Activated T-helper 1 cell treated with Interleukin-2 at 50 U/mL for 16 hours (primary cell): ENCODE measurements at regions not wholly inside any gene's neighbourhood (a gene's known extent, or its start where the extent isn't known, plus 50 kb on each side); places are given as distances from the start of the nearest gene placed in this dataset.
"Not testable (repeated sequence)": the region's sequence is repeated elsewhere in the genome, so short reads cannot be mapped to it uniquely, and the experiment has no call there.

Experiments used
- DNase-seq: peaks from one replicate; pipeline ENCODE4 v3.0.0-alpha.2; 2020; ENCODE audit warnings: low read depth

DNA sequence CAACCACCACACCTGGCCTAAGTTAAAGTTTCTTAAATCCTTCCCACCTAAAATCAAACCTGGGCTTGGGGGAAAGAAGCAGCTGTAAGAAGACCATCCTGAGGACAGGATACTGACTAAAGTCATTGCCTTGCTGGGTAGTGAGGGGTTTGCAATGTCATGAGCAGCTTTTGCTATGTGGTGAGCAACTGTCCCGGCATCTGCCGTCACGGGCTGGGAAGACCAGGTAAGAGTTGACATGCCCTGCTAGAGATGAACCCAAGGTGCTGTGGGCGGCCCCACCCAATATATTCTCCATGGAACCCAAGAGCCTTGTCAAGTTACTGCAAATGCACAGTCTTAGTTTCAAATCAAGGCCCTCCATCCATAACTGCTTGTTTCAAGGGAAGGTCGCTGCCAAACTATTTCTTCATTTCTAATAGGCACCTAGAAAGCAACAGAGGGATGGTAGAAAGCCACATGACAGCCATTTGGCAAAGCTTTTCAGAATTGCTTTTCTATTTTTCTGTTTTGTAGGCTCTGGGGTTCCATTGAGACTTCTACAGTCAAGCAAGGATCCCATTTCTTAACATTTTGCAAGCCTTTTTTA is 357.8 kb upstream of the JARID2 start:
- no peak for DNase-seq

DNA sequence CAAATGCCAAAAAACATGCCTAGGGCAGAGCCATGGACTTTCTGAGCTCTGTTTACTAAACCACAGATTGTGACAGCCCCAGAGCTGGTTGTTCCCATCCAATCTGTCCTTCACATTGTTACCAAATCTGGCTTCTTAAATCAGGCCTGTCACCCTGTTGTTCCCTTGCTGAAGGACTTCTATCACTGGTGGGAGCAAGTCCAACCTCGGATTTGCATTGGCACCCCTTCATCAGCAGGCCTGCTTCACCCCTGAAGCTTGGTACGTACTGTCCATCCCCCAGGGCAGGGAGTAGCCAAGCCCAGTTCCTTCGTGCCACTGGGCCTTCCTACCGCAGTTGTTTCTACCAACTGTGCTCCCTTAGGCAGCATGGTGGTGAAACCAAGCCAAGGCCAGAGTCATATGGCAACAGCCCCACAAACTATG is 357.3 kb upstream of the JARID2 start:
- DNase-seq: no peak

- DNase-seq: no peak
Observed at GRCh38 chr6:14889188-14889587, 356.7 kb upstream of the JARID2 start.

DNA sequence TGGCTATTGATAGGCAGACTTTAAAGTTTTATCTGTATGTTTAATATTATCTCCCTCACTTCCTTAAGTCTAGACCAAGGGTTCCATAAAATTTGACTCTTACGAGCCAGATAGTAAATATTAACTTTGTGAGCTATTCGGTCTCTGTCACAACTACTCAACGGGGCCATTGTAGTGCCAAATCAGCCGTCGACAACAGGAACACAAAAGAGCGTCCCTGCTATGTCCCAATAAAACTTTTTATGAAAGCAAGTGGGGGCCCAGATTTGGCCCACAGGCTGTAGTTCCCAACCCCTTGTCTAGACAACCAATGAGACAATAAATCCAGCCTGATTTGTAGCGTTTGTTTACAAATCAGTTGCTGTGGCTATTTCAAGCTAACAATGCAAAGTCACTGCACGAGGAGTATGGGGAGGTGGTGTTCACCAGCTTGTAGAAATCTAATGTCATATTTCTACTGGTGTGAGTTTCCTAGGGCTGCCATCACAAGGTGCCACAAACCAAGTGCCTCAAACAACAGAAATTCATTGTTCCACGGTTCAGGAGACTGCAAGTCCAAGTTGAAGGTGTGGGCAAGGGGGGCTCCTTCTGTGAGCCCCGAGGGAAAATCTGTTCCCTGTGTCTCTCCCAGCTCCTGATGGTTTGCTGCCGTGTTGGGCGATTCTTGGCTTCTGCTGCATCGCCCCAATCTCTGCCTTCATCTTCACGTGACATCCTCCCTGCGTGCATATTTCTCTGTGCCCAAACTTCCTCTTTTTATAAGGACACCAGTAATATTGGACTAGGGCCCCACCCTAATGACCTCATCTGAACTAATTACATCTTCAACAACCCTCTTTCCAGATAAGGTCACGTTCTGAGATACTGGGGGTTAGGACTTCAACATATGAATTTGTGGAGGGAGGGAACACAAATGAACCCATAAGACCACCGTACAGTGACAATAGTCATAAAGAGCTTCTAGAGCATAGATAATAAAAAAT is 356.0 kb upstream of the JARID2 start:
- no peak for DNase-seq

GRCh38 chr6:14891820-14892375 is 354.0 kb upstream of the JARID2 start:
- not testable (repeated sequence) for DNase-seq

DNA sequence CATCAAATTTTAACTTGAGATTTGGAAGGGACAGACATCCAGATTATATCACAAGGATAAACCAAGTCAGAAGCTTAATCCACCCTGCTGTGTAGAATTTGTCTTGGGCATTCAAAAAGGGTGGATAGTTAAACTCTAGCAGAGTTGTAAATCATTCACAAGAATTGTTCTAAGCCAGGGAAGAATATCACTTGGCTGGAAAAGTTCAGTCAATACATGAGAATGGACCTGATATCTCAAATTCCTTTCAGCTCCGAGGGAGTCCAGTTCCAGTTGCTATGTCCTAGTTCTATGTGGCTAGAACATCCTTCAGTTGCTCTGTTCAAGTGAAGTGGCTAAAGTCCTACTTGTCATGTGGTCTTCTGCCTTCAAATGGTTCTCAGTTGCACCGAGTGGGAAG is 351.8 kb upstream of the JARID2 start:
- no peak for DNase-seq

GRCh38 chr6:14896475-14896874 is 349.4 kb upstream of the JARID2 start:
- no peak for DNase-seq

- no peak for DNase-seq
Observed at GRCh38 chr6:14897831-14898230, 348.0 kb upstream of the JARID2 start.

DNA sequence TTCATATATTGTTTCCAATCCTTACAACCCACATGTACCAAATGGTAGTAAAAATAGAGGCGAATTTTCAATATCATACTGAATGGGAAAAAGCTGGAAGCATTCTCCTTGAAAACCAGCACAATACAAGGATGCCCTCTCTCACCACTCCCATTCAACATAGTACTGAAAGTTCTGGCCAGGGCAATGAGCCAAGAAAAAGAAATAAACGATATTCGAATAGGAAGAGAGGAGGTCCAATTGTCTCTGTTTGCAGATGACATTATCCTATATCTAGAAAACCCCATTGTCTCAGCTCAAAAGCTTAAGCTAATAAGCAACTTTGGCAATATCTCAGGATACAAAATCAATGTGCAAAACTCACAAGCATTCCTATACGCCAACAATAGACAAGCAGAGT is 346.4 kb upstream of the JARID2 start:
- DNase-seq: not testable (repeated sequence)

- DNase-seq: no peak
Observed at GRCh38 chr6:14900919-14901318, 344.9 kb upstream of the JARID2 start.

DNA sequence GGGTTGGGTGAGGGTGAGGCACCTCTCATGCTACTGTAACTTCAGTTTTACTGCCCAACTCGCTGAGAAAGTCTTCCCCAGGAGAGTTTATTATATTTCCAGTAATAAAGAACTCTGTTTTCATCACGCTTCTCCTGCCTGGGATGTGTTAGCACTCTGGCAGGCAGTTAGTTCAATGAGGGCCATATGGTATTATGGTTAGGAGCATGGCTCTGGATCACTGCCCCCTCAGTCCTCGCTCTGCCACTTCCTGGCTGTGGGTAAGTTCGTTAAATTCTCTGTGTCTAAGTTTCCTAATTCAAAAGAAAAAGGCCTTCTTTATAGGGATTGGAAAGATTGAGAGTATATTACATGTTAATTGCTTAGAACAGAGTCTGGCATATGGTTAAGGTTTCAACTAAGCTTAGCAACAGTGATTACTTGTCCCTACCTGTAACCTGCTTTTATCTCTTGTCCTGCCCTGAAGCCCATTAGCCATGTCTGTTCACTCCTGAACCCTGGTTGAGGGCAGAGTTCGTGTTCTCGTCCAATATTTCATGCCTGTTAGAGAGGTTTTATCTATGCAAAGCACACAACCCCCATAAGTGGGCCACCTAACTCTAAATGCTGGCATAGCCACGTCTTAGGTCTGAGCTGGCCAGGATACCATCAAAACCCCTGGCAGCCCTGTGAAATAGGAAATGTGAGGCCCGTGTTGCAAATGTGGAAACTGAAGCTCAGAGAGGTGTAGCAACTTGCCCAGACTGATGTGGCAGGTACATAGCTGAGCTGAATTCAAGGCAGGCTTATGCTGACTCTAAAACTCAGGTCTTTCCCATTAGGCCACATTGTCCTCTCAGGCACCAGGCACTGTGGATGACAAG is 342.5 kb upstream of the JARID2 start:
- no peak for DNase-seq

- no peak for DNase-seq
Observed at GRCh38 chr6:14905201-14905600, 340.7 kb upstream of the JARID2 start.

DNA sequence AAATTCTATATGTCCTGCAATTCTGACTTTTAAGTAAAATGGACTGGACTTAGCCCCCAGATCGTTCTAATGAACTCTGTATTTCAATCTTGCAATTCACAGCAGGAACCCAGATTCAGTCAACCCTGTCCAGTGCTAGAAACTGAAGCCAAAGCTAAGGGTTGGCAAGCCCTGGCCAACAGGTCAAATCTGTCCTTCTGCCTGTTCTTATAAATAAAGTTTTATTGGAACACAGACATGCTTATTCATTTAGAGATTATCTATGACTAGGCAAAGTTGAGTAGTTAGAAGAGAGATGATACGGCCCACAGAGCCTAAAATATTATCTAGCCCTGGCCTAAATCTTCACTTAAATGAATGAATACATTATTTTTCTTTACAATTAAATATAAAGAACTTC is 339.2 kb upstream of the JARID2 start:
- DNase-seq: no peak

GRCh38 chr6:14910692-14911547 is 334.9 kb upstream of the JARID2 start:
- DNase-seq: no peak

DNA sequence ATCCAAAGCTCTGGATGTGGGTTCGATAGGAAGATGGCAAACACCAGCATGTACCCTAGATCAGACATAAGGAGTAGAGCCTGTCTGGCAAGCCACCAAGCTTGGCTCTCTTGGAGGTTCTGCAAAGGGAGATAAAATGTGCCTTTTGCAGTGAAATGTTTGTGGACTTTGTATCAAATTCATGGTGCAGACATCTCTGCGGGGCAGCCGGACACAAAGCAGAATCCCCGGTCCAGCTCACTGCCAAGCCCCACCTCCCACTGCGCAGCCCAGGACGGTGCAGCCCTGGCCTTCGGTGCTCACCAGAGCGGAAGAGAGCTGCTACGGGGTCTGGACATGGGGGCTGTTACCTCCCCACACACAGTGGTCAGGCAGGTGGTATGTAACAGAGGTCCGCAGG is 333.6 kb upstream of the JARID2 start:
- no peak for DNase-seq

- no peak for DNase-seq
Observed at GRCh38 chr6:14912706-14913105, 333.2 kb upstream of the JARID2 start.

DNA sequence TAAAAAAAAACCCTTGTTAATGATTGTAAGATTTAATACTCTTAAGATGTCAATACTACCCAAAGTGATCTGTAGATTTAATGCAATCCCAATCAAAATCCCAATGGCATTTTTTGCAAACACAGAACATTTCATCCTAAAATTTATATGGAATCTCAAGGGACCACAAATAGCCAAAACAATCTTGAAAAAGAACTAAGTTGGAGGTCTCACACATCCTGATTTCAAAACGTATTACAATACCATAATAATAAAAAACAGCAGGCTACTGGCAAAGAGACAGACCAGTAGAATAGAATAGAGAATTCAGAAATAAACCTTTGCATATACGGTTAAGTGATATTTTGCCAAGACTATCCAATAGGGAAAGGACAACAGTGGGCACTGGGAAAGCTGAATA is 331.9 kb upstream of the JARID2 start:
- no peak for DNase-seq

- DNase-seq: no peak
Observed at GRCh38 chr6:14915888-14916832, 329.7 kb upstream of the JARID2 start.

GRCh38 chr6:14917109-14917910 is 328.6 kb upstream of the JARID2 start:
- DNase-seq: no peak
